ENCODE measurements at regions not wholly inside any gene's neighbourhood (a gene's known extent, or its start where the extent isn't known, plus 50 kb on each side); places are given as distances from the start of the nearest gene placed in this dataset.

GRCh38 chr15:77786181-77786890 is 153.6 kb upstream of the LINGO1 start:
- H3K4me1 ChIP-seq, result peaks cover 14% of the 10 kb centered on the region
- no peak overlapping the region for H3K27ac ChIP-seq
- no peaks in the 10 kb centered on the region for H3K27me3 ChIP-seq
- peaks cover 15% of the 10 kb centered on the region for H3F3A ChIP-seq (ENCODE audit: low read depth)
- DNase-seq (ENCODE audit: low spot score), result no peak
- no peak overlapping the region for H3K9ac ChIP-seq
- no peaks in the 10 kb centered on the region for H3K36me3 Mint-ChIP-seq
- H3K4me3 ChIP-seq, result no peak overlapping the region
- peaks cover 23% of the 10 kb centered on the region for H3K27me3 Mint-ChIP-seq (ENCODE audit: insufficient read depth, low read depth)
- peaks cover 8% of the 10 kb centered on the region for H3K4me1 Mint-ChIP-seq
- H3K4me3 Mint-ChIP-seq, result no peak overlapping the region
- no peaks in the 10 kb centered on the region for H3K9me3 Mint-ChIP-seq
- no peak overlapping the region for H2AFZ ChIP-seq (replicated peaks)
- no peaks in the 10 kb centered on the region for H4K20me1 ChIP-seq (ENCODE audit: low read depth)
- TF ChIP-seq EZH2 (IDR thresholded peaks at IDR 0.05) (no peak), EZH2phosphoT487 (IDR thresholded peaks at IDR 0.05) (no peak), CTCF (IDR thresholded peaks at IDR 0.05) (no peak)
- H3K4me2 ChIP-seq, result no peak overlapping the region
- H3K36me3 ChIP-seq, result no peaks in the 10 kb centered on the region
- no peak overlapping the region for H3K27ac Mint-ChIP-seq
- H3K79me2 ChIP-seq (ENCODE audit: low read depth), result no peaks in the 10 kb centered on the region
- H3K9me3 ChIP-seq (ENCODE audit: low read depth), result no peaks in the 10 kb centered on the region

DNA sequence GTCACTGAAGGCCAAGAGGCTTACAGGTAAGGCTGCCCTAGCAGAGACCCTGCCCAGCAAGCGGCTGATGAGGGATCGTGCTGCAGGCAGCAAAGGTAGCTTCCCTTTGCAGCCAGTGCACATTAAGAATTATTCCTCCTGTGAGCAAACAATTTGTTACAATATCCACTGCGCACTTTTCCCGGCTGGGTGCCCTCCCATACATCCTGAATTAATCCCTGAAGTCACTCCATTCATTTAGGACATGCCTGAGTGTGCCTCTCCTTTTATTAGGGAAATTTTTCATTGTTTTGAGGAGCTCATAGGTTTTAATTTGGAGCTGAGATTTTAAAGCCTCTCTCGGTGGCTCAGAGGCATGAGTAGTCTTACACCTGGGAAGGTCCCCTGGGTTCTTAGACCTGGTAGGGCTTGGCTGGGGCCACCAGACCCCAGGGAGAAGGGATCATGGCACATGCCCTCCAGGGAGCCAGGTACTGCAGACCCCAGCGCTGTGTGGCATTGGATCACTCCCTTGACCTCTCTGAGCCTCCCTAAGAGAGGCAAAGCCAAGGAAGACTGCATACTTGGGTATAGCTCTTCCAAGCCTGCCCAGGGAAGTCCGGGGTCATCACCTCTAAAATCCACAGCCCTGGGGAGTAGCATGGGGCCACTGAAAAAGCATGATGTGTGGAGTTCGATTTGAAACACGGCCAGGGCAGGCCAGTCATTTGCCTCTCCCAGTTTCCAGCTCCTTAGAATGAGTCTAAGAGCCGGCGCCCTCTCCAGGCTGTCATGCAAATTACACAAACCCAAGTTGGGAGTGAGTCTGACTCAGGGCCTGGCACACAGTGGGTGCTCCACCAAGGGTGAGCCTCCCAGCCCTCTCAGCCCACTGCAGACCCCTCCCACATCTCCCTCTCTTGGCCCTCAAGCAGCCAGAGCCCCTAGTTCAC is 151.9 kb upstream of the LINGO1 start:
- TF ChIP-seq CTCF (IDR thresholded peaks at IDR 0.05) (peak; percentile 61), EZH2 (IDR thresholded peaks at IDR 0.05) (no peak)
- no peaks in the 10 kb centered on the region for H3K9me3 ChIP-seq (ENCODE audit: low read depth)
- Mint-ChIP-seq H3K36me3 (no peaks in the 10 kb centered on the region), H3K4me1 (peaks cover 8% of the 10 kb centered on the region), H3K27me3 (ENCODE audit: insufficient read depth, low read depth) (peaks cover 27% of the 10 kb centered on the region), H3K4me3 (no peak overlapping the region), H3K9me3 (peaks cover 4% of the 10 kb centered on the region), H3K27ac (no peak overlapping the region)
- no peak overlapping the region for H2AFZ ChIP-seq (replicated peaks)
- H3K79me2 ChIP-seq (ENCODE audit: low read depth), result no peaks in the 10 kb centered on the region
- DNase-seq (ENCODE audit: low spot score), result peak; percentile 66
- no peak overlapping the region for H3K9ac ChIP-seq
- H3K36me3 ChIP-seq, result no peaks in the 10 kb centered on the region
- no peak overlapping the region for H3K4me3 ChIP-seq
- H3K4me1 ChIP-seq, result peaks cover 14% of the 10 kb centered on the region
- peaks cover 15% of the 10 kb centered on the region for H3F3A ChIP-seq (ENCODE audit: low read depth)
- H3K27me3 ChIP-seq, result no peaks in the 10 kb centered on the region
- no peaks in the 10 kb centered on the region for H4K20me1 ChIP-seq (ENCODE audit: low read depth)
- H3K4me2 ChIP-seq, result no peak overlapping the region
- no peak overlapping the region for H3K27ac ChIP-seq

DNA sequence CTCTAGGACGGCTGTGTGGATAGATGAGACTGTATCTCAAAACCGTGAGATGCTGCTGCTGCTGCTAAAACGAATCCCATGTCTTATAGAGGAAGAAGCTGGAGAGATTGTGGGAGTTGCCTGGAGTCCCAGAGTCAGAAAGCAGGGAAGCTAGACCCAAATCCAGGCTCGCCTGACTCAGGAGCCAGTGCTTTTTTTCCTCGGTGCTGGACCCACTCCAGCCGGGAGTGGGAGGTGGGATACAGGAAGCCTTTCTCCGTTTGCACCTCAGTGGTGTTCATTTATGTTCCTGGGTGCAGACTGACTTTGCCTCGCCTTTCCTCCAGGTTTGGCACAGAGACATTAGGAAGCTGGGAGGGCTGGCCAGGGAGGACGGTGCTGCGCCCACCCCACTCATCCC is 150.9 kb upstream of the LINGO1 start:
- H3K79me2 ChIP-seq (ENCODE audit: low read depth), result no peaks in the 10 kb centered on the region
- H3F3A ChIP-seq (ENCODE audit: low read depth), result peaks cover 15% of the 10 kb centered on the region
- H3K9me3 Mint-ChIP-seq, result peaks cover 11% of the 10 kb centered on the region
- no peak overlapping the region for H3K27ac ChIP-seq
- no peak for DNase-seq (ENCODE audit: low spot score)
- H3K9ac ChIP-seq, result no peak overlapping the region
- peaks cover 14% of the 10 kb centered on the region for H3K4me1 ChIP-seq
- no peaks in the 10 kb centered on the region for H3K9me3 ChIP-seq (ENCODE audit: low read depth)
- H3K27ac Mint-ChIP-seq, result peak overlapping the region; percentile 4
- H3K36me3 ChIP-seq, result no peaks in the 10 kb centered on the region
- no peaks in the 10 kb centered on the region for H3K36me3 Mint-ChIP-seq
- H3K27me3 ChIP-seq, result no peaks in the 10 kb centered on the region
- H3K4me3 Mint-ChIP-seq, result no peak overlapping the region
- H2AFZ ChIP-seq (replicated peaks), result no peak overlapping the region
- TF ChIP-seq CTCF (IDR thresholded peaks at IDR 0.05), result no peak
- no peak for TF ChIP-seq EZH2phosphoT487 (IDR thresholded peaks at IDR 0.05)
- TF ChIP-seq EZH2 (IDR thresholded peaks at IDR 0.05), result no peak
- H3K4me2 ChIP-seq, result no peak overlapping the region
- peaks cover 8% of the 10 kb centered on the region for H3K4me1 Mint-ChIP-seq
- no peaks in the 10 kb centered on the region for H4K20me1 ChIP-seq (ENCODE audit: low read depth)
- no peak overlapping the region for H3K4me3 ChIP-seq
- H3K27me3 Mint-ChIP-seq (ENCODE audit: insufficient read depth, low read depth), result peaks cover 25% of the 10 kb centered on the region

Measured in neural progenitor cell (in vitro differentiated cells).